Heart left ventricle (tissue), 16 donors: ENCODE measurements at regions not wholly inside any gene's neighbourhood (a gene's known extent, or its start where the extent isn't known, plus 50 kb on each side); places are given as distances from the start of the nearest gene placed in this dataset.
A peak's percentile ranks its signal among the peaks of the same experiment; 100 is the strongest.

Experiments
- ATAC-seq, 4 donors: fragments of 200-7000 bp; cut with Tn5 transposase; one replicate each; pipeline ENCODE4 v1.9.1; 2020 to 2022; ENCODE audit warnings: moderate library complexity in 4 of 4, mild to moderate bottlenecking in 3 of 4, moderate number of reproducible peaks in 1 of 4
- DNase-seq, 5 donors: peaks; one replicate each; pipeline ENCODE4 v3.0.0-alpha.2; 2020
- H3K27ac ChIP-seq, 12 donors: fragments of 200-600 bp; sonication (generic) in 4 of 12; one replicate each; pipeline versions ENCODE4 v1.5.0 to v1.8.0; 2016 to 2022; ENCODE audit warnings: mild to moderate bottlenecking in 2 of 12
- H3K27me3 ChIP-seq, 9 donors: fragments of 200-600 bp; sonication (generic) in 2 of 9; one replicate each; pipeline versions ENCODE4 v1.5.1 to v1.8.0; 2016 to 2022; ENCODE audit warnings: mild to moderate bottlenecking in 3 of 9
- H3K36me3 ChIP-seq, 9 donors: fragments of 200-600 bp; sonication (generic) in 2 of 9; one replicate each; pipeline versions ENCODE4 v1.5.0 to v1.8.0; 2018 to 2022; ENCODE audit warnings: mild to moderate bottlenecking in 2 of 9
- H3K4me1 ChIP-seq, 12 donors: fragments of 200-600 bp; sonication (generic) in 4 of 12; one replicate each; pipeline versions ENCODE4 v1.5.0 to v1.8.0; 2016 to 2022; ENCODE audit warnings: mild to moderate bottlenecking in 3 of 12
- H3K4me3 ChIP-seq, 12 donors: fragments of 200-600 bp; sonication (generic) in 4 of 12; one replicate each; pipeline versions ENCODE4 v1.5.0 to v1.8.0; 2017 to 2022; ENCODE audit warnings: mild to moderate bottlenecking in 9 of 12, moderate library complexity in 4 of 12
- H3K9me3 ChIP-seq, 12 donors: fragments of 200-600 bp; sonication (generic) in 4 of 12; one replicate each; pipeline versions ENCODE4 v1.5.0 to v1.8.0; 2016 to 2022; ENCODE audit warnings: mild to moderate bottlenecking in 1 of 12
- CTCF ChIP-seq, 12 donors: fragments of 200-600 bp; sonication (generic) in 4 of 12; IDR thresholded peaks; one replicate each; pipeline versions ENCODE4 v1.5.0 to v1.8.0; 2018 to 2022; ENCODE audit warnings: antibody characterized with exemption in 12 of 12, mild to moderate bottlenecking in 5 of 12
- POLR2A ChIP-seq, 2 donors: fragments of 450-650 bp; IDR thresholded peaks; one replicate each; pipeline ENCODE4 v1.6.1; 2017; ENCODE audit warnings: antibody characterized with exemption in 2 of 2, mild to moderate bottlenecking in 2 of 2, moderate library complexity in 2 of 2
- WGBS, 4 donors: extraction: QIAGEN DNeasy Blood & Tissue Kit in 2 of 4; methylation state at CpG; one replicate each; pipeline versions ENCODE4 v1.1.5 to v1.1.7; 2013 to 2018; 5-methylcytosine and 5-hydroxymethylcytosine counted together
- intact Hi-C, 10 donors: fragments of 100-400 bp; cut with DNase I; formaldehyde crosslinking; loops; one replicate each; pipeline versions ENCODE4 v1.11.1 to v1.14.2; 2022
- donor health status: ischemic (EF 13 %, LVEDD 7.1; RV severe dilation, severe dysfunction).
- donor health status: healthy with polysubstance abuse.
- donor health status: DM: no; HTN: yes; CAD: no.
- donor health status: DM: no; HTN: no; CAD: no.
- donor health status: ischemic (EF 25% LVEDD 6.9; RV normal size, moderate dysfunction).
- donor health status: ischemic (EF 25% LVEDD 5.7; RV mildly dilated, moderate dysfunction).
- donor health status: healthy.
- donor health status: DM: yes; HTN: yes; CAD: no.
- donor health status: ischemic (EF 35%, LVEDD 5.7; RV mildly dilated, moderate dysfunction).
- donor health status: nonischemic (EF 11% LVEDD 7.7; RV severe dilation, severe dysfunction).
- donor health status: DM: yes; HTN: yes; CAD: no.
- donor health status: PGD.
- donor health status: ischemic (EF 29% LVEDD 5.4; RV normal size, mild dysfunction).
- donor health status: nonischemic (EF 23%, LVEDD 6.1; RV moderate dilation, normal function).

DNA sequence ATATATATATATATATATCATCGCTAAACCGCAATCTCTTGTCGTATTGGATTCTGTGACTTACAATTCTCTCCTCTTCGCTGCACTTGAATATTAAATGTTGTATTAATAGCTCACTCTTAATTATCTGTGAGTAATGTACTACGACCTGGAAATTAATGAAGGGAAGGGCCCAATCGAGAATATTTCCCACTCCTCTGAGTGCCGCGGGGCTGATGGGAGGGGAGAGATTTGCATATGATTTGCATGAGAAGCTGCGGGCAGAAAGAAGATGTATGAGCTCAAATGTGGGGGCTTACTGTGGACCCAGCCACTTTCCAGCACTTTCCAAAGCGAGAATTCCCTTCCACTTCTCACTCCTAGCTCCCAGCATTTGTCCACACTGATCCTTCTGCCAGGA is 141.2 kb downstream of the MN1 start:
- intact Hi-C loops, result loop anchor here in 1 of 10 donors (10.0 kb wide), 1 partner anchor 134 kb away; no protein-coding TSS in a partner anchor
- Histone ChIP-seq H3K27me3 (no peaks in the 10 kb centered on the region), H3K4me3 (no peak overlapping the region), H3K9me3 (peaks cover 0 to 11% (median 4%) of the 10 kb centered on the region in 12 donors), H3K27ac (no peak overlapping the region), H3K4me1 (peaks cover 0 to 17% (median 11%) of the 10 kb centered on the region in 12 donors), H3K36me3 (no peaks in the 10 kb centered on the region)
- WGBS, 4 donors, result 87 to 93% (median 92%) methylated on average over 10 of the region's 10 CpGs
- ATAC-seq, result no peak
- no peak for TF ChIP-seq POLR2A (IDR thresholded peaks at IDR 0.05)
- no peak for TF ChIP-seq CTCF (IDR thresholded peaks at IDR 0.05)
- no peak for DNase-seq

DNA sequence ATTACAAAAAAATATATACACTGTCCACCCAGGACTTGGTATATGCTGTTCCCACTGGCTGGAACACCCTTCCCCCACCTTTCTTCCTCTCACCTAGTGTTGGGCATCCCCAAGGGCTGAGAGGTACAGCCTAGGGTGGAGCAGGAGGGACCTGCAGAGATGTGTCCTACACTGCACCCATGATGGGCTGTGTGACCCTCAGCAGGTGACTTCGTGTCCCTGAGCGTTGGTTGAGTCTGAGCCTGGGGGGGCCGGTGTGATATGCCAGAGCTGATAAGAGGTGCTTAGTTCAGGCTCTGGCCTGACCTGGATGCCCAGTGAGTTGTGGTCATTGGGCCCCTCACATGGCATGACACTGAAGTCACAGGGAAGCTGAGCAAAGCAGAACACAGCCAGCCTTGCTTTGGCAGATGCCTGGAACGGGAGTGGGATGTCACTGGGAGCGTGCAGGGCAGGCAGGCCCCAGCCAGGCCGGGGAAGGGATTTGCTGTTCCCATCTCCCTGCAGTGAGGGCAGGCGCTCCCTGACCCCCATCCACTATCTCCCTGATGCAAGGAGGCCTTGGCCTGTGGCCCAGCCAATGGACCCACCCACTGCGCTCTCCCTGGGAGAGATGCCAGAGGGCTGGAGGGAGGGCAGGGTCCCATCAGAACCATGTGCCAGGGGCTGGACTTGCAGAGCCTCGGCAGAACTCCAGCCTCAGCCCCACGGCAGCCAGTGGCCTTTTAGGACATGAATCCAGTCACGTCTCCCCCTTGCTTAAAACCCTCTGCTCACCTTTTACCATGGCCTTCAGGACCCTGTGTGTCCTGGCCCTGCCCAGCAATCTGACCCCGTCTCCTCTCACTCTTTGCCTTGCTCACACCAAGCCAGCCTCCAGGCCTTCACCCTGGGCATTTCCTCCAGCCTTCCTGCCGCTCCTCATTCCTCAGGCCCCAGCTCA is 138.9 kb downstream of the MN1 start:
- 22 to 37% (median 28%) methylated on average over 12 to 13 of the region's 13 CpGs for WGBS, 4 donors
- TF ChIP-seq CTCF (IDR thresholded peaks at IDR 0.05), result no peak
- no peak for TF ChIP-seq POLR2A (IDR thresholded peaks at IDR 0.05)
- DNase-seq (peak; percentile 83 to 93 (median 87)), ATAC-seq (peak; percentile 92 to 98 (median 95))
- H3K4me1 ChIP-seq, result peaks cover 0 to 24% (median 11%) of the 10 kb centered on the region in 12 donors
- H3K4me3 ChIP-seq, result no peak overlapping the region
- H3K27me3 ChIP-seq, result no peaks in the 10 kb centered on the region
- no peaks in the 10 kb centered on the region for H3K36me3 ChIP-seq
- peaks cover 0 to 7% (median 2%) of the 10 kb centered on the region in 12 donors for H3K9me3 ChIP-seq
- intact Hi-C loops, result loop anchor here in 1 of 10 donors (10.0 kb wide), 1 partner anchor 132 kb away; no protein-coding TSS in a partner anchor
- peak overlapping the region; percentile 46 to 91 (median 76) for H3K27ac ChIP-seq

DNA sequence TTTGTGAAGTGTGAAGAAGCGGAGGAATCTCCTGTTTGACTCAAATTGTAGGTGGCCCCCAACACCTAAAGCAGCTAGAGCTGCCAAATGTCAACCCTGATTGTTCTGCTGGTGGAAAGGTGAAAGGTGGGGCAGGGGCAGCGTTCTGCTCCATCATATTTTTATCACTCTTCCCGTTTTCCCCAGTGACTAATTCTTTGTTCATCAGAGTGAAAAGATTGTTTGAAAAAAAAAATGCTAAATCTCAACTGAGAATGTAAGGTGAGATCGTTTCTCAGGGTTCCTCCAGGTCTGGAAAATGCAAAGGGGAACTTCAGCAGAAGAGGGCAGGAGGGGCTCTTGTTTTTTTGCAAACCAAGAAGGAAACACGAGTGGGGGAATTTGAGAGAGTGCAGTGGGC is 137.7 kb downstream of the MN1 start:
- DNase-seq (no peak), ATAC-seq (no peak)
- TF ChIP-seq POLR2A (IDR thresholded peaks at IDR 0.05) (no peak), CTCF (IDR thresholded peaks at IDR 0.05) (no peak)
- peaks cover 0 to 29% (median 13%) of the 10 kb centered on the region in 12 donors for H3K4me1 ChIP-seq
- H3K4me3 ChIP-seq, result no peak overlapping the region
- H3K36me3 ChIP-seq, result no peaks in the 10 kb centered on the region
- intact Hi-C loops, result loop anchor here in 1 of 10 donors (10.0 kb wide), 1 partner anchor 131 kb away; no protein-coding TSS in a partner anchor
- H3K27ac ChIP-seq, result peak overlapping the region in 5 of 12 donors; percentile 74 to 91 (median 83)
- WGBS, 4 donors, result 74 to 81% (median 76%) methylated on average over 5 of the region's 5 CpGs
- H3K27me3 ChIP-seq, result no peaks in the 10 kb centered on the region
- H3K9me3 ChIP-seq, result peaks cover 0 to 7% (median 2%) of the 10 kb centered on the region in 12 donors
